ENCODE measurements at regions not wholly inside any gene's neighbourhood (a gene's known extent, or its start where the extent isn't known, plus 50 kb on each side); places are given as distances from the start of the nearest gene placed in this dataset.

GRCh38 chr1:117734403-117734802 is 128.6 kb downstream of the TENT5C start:
- TF ChIP-seq CTCF (IDR thresholded peaks at IDR 0.05) (no peak), POLR2AphosphoS5 (IDR thresholded peaks at IDR 0.05) (no peak), POLR2A (IDR thresholded peaks at IDR 0.05) (no peak)

Data from gastroesophageal sphincter (tissue), 3 donors.